T-helper 17 cell (primary cell): ENCODE measurements at regions not wholly inside any gene's neighbourhood (a gene's known extent, or its start where the extent isn't known, plus 50 kb on each side); places are given as distances from the start of the nearest gene placed in this dataset.
"Not testable (repeated sequence)": the region's sequence is repeated elsewhere in the genome, so short reads cannot be mapped to it uniquely, and the experiment has no call there.

Source experiments
- ATAC-seq: fragments of 150-1000 bp; cut with Tn5 transposase; 2 replicates; pipeline ENCODE4 v1.10.0; 2021; ENCODE audit warnings: mild to moderate bottlenecking, moderate library complexity
- DNase-seq, 3 donors: peaks; one replicate each; pipeline versions ENCODE4 v3.0.0 to v3.0.0-alpha.2; 2020 to 2021
- H3K9me3 ChIP-seq: one replicate; pipeline ENCODE4 v1.7.0; 2013; ENCODE audit warnings: low read length, mild to moderate bottlenecking; ENCODE audit not compliant: control insufficient read depth, poor library complexity, severe bottlenecking
- H3K27ac Mint-ChIP-seq: one replicate; pipeline ENCODE4 v1.8.0; 2022; ENCODE audit warnings: mild to moderate bottlenecking, moderate library complexity, mixed read lengths
- H3K27me3 Mint-ChIP-seq: one replicate; pipeline ENCODE4 v1.8.0; 2022; ENCODE audit warnings: mixed read lengths
- H3K36me3 Mint-ChIP-seq: one replicate; pipeline ENCODE4 v1.8.0; 2022; ENCODE audit warnings: low read depth, mixed read lengths
- H3K4me1 Mint-ChIP-seq: one replicate; pipeline ENCODE4 v1.8.0; 2022; ENCODE audit warnings: mild to moderate bottlenecking, mixed read lengths
- H3K4me3 Mint-ChIP-seq: one replicate; pipeline ENCODE4 v1.8.0; 2022; ENCODE audit warnings: mild to moderate bottlenecking, moderate library complexity, mixed read lengths

- H3K27me3 Mint-ChIP-seq, result no peaks in the 10 kb centered on the region
- H3K4me1 Mint-ChIP-seq, result no peaks in the 10 kb centered on the region
- H3K27ac Mint-ChIP-seq, result no peak overlapping the region
- no peaks in the 10 kb centered on the region for H3K9me3 ChIP-seq
- DNase-seq, result no peak
- no peak for ATAC-seq
- no peaks in the 10 kb centered on the region for H3K36me3 Mint-ChIP-seq
- H3K4me3 Mint-ChIP-seq, result no peak overlapping the region
Observed at GRCh38 chr5:163867324-163867723, 361.9 kb downstream of the MAT2B start.

DNA sequence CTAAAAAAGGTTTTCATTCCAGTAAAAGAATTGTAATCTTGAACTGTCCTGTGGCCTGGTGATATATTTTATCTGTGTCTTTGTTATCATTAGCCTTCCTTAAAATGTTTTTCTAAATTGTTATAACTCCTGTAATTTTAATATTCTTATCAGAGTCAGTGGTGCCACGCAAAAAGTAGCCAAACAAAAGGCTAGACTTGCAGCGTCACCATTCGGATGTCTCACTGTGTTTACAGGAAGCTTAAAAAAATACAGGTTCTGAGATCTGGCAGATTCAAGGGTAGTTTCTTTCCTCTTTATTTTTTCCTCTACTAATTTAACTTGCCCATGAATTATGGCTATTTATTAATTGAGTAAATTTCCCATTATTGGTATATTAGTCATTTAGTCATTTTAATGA is 362.3 kb downstream of the MAT2B start:
- ATAC-seq, result no peak
- Mint-ChIP-seq H3K4me3 (no peak overlapping the region), H3K27me3 (no peaks in the 10 kb centered on the region), H3K27ac (no peak overlapping the region), H3K4me1 (no peaks in the 10 kb centered on the region), H3K36me3 (no peaks in the 10 kb centered on the region)
- H3K9me3 ChIP-seq, result no peaks in the 10 kb centered on the region
- DNase-seq, result no peak

GRCh38 chr5:163869581-163869980 is 364.2 kb downstream of the MAT2B start:
- H3K4me3 Mint-ChIP-seq, result no peak overlapping the region
- no peaks in the 10 kb centered on the region for H3K36me3 Mint-ChIP-seq
- H3K27ac Mint-ChIP-seq, result no peak overlapping the region
- ATAC-seq (no peak), DNase-seq (no peak)
- no peaks in the 10 kb centered on the region for H3K9me3 ChIP-seq
- H3K4me1 Mint-ChIP-seq, result no peaks in the 10 kb centered on the region
- H3K27me3 Mint-ChIP-seq, result no peaks in the 10 kb centered on the region

- Mint-ChIP-seq H3K4me1 (no peaks in the 10 kb centered on the region), H3K36me3 (no peaks in the 10 kb centered on the region), H3K27ac (no peak overlapping the region), H3K27me3 (no peaks in the 10 kb centered on the region), H3K4me3 (no peak overlapping the region)
- ATAC-seq (no peak), DNase-seq (no peak)
- H3K9me3 ChIP-seq, result no peaks in the 10 kb centered on the region
Observed at GRCh38 chr5:163870441-163870840, 365.0 kb downstream of the MAT2B start.

DNA sequence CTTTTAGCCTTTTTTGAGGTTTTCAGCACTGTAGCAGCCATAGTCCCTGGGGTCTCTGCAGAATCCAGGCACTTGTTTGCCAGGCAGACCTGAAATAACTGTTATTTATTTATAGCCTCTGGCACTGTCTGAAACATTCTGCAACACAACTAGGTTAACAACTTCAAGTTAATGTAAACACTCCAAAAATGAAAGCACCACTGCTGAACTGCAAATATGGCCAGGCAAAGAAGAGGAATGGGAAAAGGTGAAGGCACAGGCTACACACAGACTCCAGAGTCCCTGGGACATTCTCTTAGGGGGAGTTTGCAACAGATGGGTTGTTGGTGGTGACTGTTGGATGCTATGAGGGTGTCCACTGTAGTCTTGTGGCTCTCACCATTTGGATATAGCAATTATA is 369.0 kb downstream of the MAT2B start:
- Mint-ChIP-seq H3K27me3 (no peaks in the 10 kb centered on the region), H3K36me3 (no peaks in the 10 kb centered on the region), H3K4me3 (no peak overlapping the region), H3K27ac (no peak overlapping the region), H3K4me1 (no peaks in the 10 kb centered on the region)
- no peak for DNase-seq
- no peak for ATAC-seq
- no peaks in the 10 kb centered on the region for H3K9me3 ChIP-seq

GRCh38 chr5:163874912-163875311 is 369.5 kb downstream of the MAT2B start:
- DNase-seq, H3K36me3 Mint-ChIP-seq, H3K4me1 Mint-ChIP-seq, ATAC-seq, H3K4me3 Mint-ChIP-seq, H3K9me3 ChIP-seq, H3K27ac Mint-ChIP-seq, H3K27me3 Mint-ChIP-seq: not testable (repeated sequence)

GRCh38 chr5:163877865-163878264 is 372.4 kb downstream of the MAT2B start:
- Mint-ChIP-seq H3K4me3 (no peak overlapping the region), H3K36me3 (no peaks in the 10 kb centered on the region), H3K27ac (no peak overlapping the region), H3K4me1 (no peaks in the 10 kb centered on the region), H3K27me3 (no peaks in the 10 kb centered on the region)
- DNase-seq (no peak), ATAC-seq (no peak)
- no peaks in the 10 kb centered on the region for H3K9me3 ChIP-seq

GRCh38 chr5:163878490-163878889 is 373.1 kb downstream of the MAT2B start:
- no peak overlapping the region for H3K27ac Mint-ChIP-seq
- H3K36me3 Mint-ChIP-seq, result no peaks in the 10 kb centered on the region
- H3K9me3 ChIP-seq, result no peaks in the 10 kb centered on the region
- DNase-seq, result no peak
- no peak overlapping the region for H3K4me3 Mint-ChIP-seq
- no peak for ATAC-seq
- no peaks in the 10 kb centered on the region for H3K27me3 Mint-ChIP-seq
- no peaks in the 10 kb centered on the region for H3K4me1 Mint-ChIP-seq

- ATAC-seq (no peak), DNase-seq (no peak)
- Mint-ChIP-seq H3K4me3 (no peak overlapping the region), H3K36me3 (no peaks in the 10 kb centered on the region), H3K4me1 (no peaks in the 10 kb centered on the region), H3K27me3 (no peaks in the 10 kb centered on the region), H3K27ac (no peak overlapping the region)
- no peaks in the 10 kb centered on the region for H3K9me3 ChIP-seq
Observed at GRCh38 chr5:163880302-163880701, 374.9 kb downstream of the MAT2B start.

GRCh38 chr5:163885117-163885516 is 379.7 kb downstream of the MAT2B start:
- H3K9me3 ChIP-seq, result no peaks in the 10 kb centered on the region
- DNase-seq (no peak), ATAC-seq (no peak)
- H3K36me3 Mint-ChIP-seq, result no peaks in the 10 kb centered on the region
- no peak overlapping the region for H3K4me3 Mint-ChIP-seq
- no peak overlapping the region for H3K27ac Mint-ChIP-seq
- H3K4me1 Mint-ChIP-seq, result no peaks in the 10 kb centered on the region
- H3K27me3 Mint-ChIP-seq, result no peaks in the 10 kb centered on the region

DNA sequence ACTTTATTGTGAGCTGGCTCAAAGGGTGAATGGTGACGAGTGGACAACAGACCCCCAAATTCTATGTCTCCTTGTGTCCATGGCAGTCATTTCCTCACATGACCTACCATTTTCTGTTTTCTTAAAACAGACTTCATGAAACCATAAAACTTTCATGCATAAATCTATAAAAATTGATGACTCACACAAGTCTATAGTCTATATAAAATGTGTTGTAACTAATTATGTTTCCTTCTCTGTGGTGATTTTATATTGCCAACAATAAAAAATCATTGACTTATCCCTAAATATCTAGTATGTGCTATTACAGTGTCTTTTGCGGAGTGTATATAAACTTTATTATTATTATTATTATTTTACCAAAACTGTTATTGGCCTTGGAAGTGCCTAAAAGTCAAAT is 382.4 kb downstream of the MAT2B start:
- Mint-ChIP-seq H3K4me1 (no peaks in the 10 kb centered on the region), H3K27ac (no peak overlapping the region), H3K27me3 (no peaks in the 10 kb centered on the region), H3K36me3 (no peaks in the 10 kb centered on the region), H3K4me3 (no peak overlapping the region)
- ATAC-seq (no peak), DNase-seq (no peak)
- no peaks in the 10 kb centered on the region for H3K9me3 ChIP-seq

DNA sequence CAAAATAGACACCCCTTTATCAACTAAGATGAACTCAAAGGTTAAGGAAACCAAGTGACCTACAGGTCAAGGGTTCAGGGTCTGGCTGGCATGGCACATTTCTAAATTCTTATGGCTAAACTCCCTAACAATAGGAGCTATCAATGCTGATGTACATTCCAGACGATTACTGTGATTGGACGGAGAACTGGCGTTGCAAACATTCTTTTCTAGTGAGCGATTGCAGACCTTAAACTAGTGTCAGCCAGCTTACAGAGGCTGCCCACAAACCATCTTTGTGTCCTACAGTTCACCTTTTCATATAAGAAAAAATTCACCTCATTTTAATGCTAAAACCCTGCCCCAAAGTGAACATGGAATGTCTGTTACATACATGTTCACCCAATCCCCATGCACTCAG is 382.9 kb downstream of the MAT2B start:
- H3K4me3 Mint-ChIP-seq, result no peak overlapping the region
- no peak overlapping the region for H3K27ac Mint-ChIP-seq
- no peak for ATAC-seq
- no peak for DNase-seq
- no peaks in the 10 kb centered on the region for H3K9me3 ChIP-seq
- H3K4me1 Mint-ChIP-seq, result no peaks in the 10 kb centered on the region
- H3K27me3 Mint-ChIP-seq, result no peaks in the 10 kb centered on the region
- H3K36me3 Mint-ChIP-seq, result no peaks in the 10 kb centered on the region

DNA sequence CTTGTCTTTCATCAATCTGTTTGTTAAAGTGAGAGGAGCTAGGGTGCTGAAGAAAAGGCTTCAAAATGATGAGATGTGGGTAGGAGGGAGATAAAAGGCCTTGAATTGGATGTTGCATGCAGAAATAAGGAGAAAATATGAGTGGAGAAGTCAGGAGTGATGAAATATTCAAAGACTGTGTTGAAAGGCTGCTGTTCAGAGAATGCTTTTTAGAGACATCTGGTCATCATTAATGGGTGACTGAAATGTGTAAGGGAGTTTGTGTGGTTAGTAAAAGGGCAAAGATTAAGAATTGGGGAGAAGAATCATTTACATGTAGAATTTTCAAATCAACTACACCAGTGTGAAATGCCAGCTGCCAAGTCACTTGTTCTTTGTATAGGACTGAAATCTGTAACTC is 383.9 kb downstream of the MAT2B start:
- ATAC-seq (no peak), DNase-seq (no peak)
- H3K27ac Mint-ChIP-seq, result no peak overlapping the region

DNA sequence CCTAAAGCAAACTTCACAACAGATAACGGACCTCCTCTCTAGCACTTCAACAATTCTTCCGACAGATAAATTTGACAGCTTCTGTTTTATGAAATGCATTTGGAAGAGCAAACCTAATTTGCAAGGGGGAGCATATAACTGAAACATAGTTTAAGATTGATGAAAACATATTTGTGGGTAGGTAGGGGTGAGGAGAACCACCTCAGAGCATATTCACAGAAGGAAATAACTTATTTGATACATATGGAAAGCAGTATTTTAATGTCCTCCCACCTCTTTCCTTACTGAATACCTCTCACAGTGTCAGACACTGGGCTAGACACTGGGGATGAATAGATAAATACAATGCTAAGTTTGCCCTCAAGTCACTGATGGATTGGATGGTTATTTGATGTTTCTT is 384.8 kb downstream of the MAT2B start:
- H3K4me3 Mint-ChIP-seq, result no peak overlapping the region
- DNase-seq (no peak), ATAC-seq (no peak)
- H3K36me3 Mint-ChIP-seq, result no peaks in the 10 kb centered on the region
- H3K27me3 Mint-ChIP-seq, result no peaks in the 10 kb centered on the region
- H3K9me3 ChIP-seq, result no peaks in the 10 kb centered on the region
- no peaks in the 10 kb centered on the region for H3K4me1 Mint-ChIP-seq
- H3K27ac Mint-ChIP-seq, result no peak overlapping the region

More for the DNA sequence above, 383.9 kb downstream of the MAT2B start:
- H3K9me3 ChIP-seq, result no peaks in the 10 kb centered on the region
- H3K27me3 Mint-ChIP-seq, result no peaks in the 10 kb centered on the region
- no peaks in the 10 kb centered on the region for H3K36me3 Mint-ChIP-seq
- no peaks in the 10 kb centered on the region for H3K4me1 Mint-ChIP-seq
- H3K4me3 Mint-ChIP-seq, result no peak overlapping the region

GRCh38 chr5:163893281-163893680 is 387.9 kb downstream of the MAT2B start:
- Mint-ChIP-seq H3K27me3 (no peaks in the 10 kb centered on the region), H3K27ac (no peak overlapping the region), H3K36me3 (no peaks in the 10 kb centered on the region), H3K4me3 (no peak overlapping the region), H3K4me1 (no peaks in the 10 kb centered on the region)
- DNase-seq (no peak), ATAC-seq (no peak)
- H3K9me3 ChIP-seq, result no peaks in the 10 kb centered on the region
